ENCODE measurements at regions not wholly inside any gene's neighbourhood (a gene's known extent, or its start where the extent isn't known, plus 50 kb on each side); places are given as distances from the start of the nearest gene placed in this dataset.

GRCh38 chr2:145597006-145597405 lies 1077.1 kb upstream of the ZEB2 start:
- Histone ChIP-seq H3K27me3 (ENCODE audit: control insufficient read depth, insufficient read depth, low read length) (no peaks in the 10 kb centered on the region), H3K4me2 (ENCODE audit: extremely low read depth, insufficient read depth, low read length) (no peak overlapping the region), H3K36me3 (ENCODE audit: control insufficient read depth, insufficient read depth, low read length) (no peaks in the 10 kb centered on the region), H3K27ac (ENCODE audit: insufficient read depth, low read length) (no peak overlapping the region), H3K9me3 (ENCODE audit: control insufficient read depth, insufficient read depth, low read depth, low read length) (no peaks in the 10 kb centered on the region), H3K79me2 (ENCODE audit: control insufficient read depth, insufficient read depth, low read length) (no peaks in the 10 kb centered on the region), H2AFZ (ENCODE audit: low read length) (no peak overlapping the region), H4K20me1 (ENCODE audit: control insufficient read depth, extremely low read depth, insufficient read depth, low read length) (no peaks in the 10 kb centered on the region), H3K4me3 (replicated peaks in 1 of 4; ENCODE audit: control extremely low read depth in 1 of 4, insufficient read depth in 1 of 4, low read depth in 3 of 4, low read length in 4 of 4) (no peak overlapping the region), H3K9ac (ENCODE audit: insufficient read depth, low read length) (no peak overlapping the region), H3K4me1 (ENCODE audit: control insufficient read depth, extremely low read depth, insufficient read depth, low read length) (peaks cover 9% of the 10 kb centered on the region)
- TF ChIP-seq EZH2 (IDR thresholded peaks at IDR 0.05; ENCODE audit: low read length, missing control alignments) (no peak), CTCF (conservative IDR thresholded peaks at IDR 0.05 in 1 of 2, IDR thresholded peaks at IDR 0.05 in 1 of 2; ENCODE audit: low read depth in 1 of 2, low read length in 2 of 2) (no peak)
- DNase-seq (ENCODE audit: low read depth in 2 of 2) = peak in 1 of 2 donors; percentile 36

GRCh38 chr2:145596416-145596815 lies 1076.5 kb upstream of the ZEB2 start:
- H3K4me3 ChIP-seq (replicated peaks in 1 of 4; ENCODE audit: control extremely low read depth in 1 of 4, insufficient read depth in 1 of 4, low read depth in 3 of 4, low read length in 4 of 4) = no peak overlapping the region
- H3K79me2 ChIP-seq (ENCODE audit: control insufficient read depth, insufficient read depth, low read length) = no peaks in the 10 kb centered on the region
- H3K27me3 ChIP-seq (ENCODE audit: control insufficient read depth, insufficient read depth, low read length) = no peaks in the 10 kb centered on the region
- H3K4me1 ChIP-seq (ENCODE audit: control insufficient read depth, extremely low read depth, insufficient read depth, low read length) = peaks cover 7% of the 10 kb centered on the region
- TF ChIP-seq EZH2 (IDR thresholded peaks at IDR 0.05; ENCODE audit: low read length, missing control alignments) (no peak), CTCF (conservative IDR thresholded peaks at IDR 0.05 in 1 of 2, IDR thresholded peaks at IDR 0.05 in 1 of 2; ENCODE audit: low read depth in 1 of 2, low read length in 2 of 2) (no peak)
- H3K4me2 ChIP-seq (ENCODE audit: extremely low read depth, insufficient read depth, low read length) = no peak overlapping the region
- no peaks in the 10 kb centered on the region for H4K20me1 ChIP-seq (ENCODE audit: control insufficient read depth, extremely low read depth, insufficient read depth, low read length)
- H3K9me3 ChIP-seq (ENCODE audit: control insufficient read depth, insufficient read depth, low read depth, low read length) = no peaks in the 10 kb centered on the region
- no peak for DNase-seq (ENCODE audit: low read depth in 2 of 2)
- no peak overlapping the region for H3K27ac ChIP-seq (ENCODE audit: insufficient read depth, low read length)
- H3K36me3 ChIP-seq (ENCODE audit: control insufficient read depth, insufficient read depth, low read length) = no peaks in the 10 kb centered on the region
- no peak overlapping the region for H3K9ac ChIP-seq (ENCODE audit: insufficient read depth, low read length)
- H2AFZ ChIP-seq (ENCODE audit: low read length) = no peak overlapping the region

- Histone ChIP-seq H3K27me3 (ENCODE audit: control insufficient read depth, insufficient read depth, low read length) (no peaks in the 10 kb centered on the region), H3K9ac (ENCODE audit: insufficient read depth, low read length) (no peak overlapping the region), H3K4me2 (ENCODE audit: extremely low read depth, insufficient read depth, low read length) (no peak overlapping the region), H3K36me3 (ENCODE audit: control insufficient read depth, insufficient read depth, low read length) (no peaks in the 10 kb centered on the region), H2AFZ (ENCODE audit: low read length) (no peak overlapping the region), H4K20me1 (ENCODE audit: control insufficient read depth, extremely low read depth, insufficient read depth, low read length) (no peaks in the 10 kb centered on the region), H3K27ac (ENCODE audit: insufficient read depth, low read length) (no peak overlapping the region), H3K4me3 (replicated peaks in 1 of 4; ENCODE audit: control extremely low read depth in 1 of 4, insufficient read depth in 1 of 4, low read depth in 3 of 4, low read length in 4 of 4) (no peak overlapping the region), H3K9me3 (ENCODE audit: control insufficient read depth, insufficient read depth, low read depth, low read length) (no peaks in the 10 kb centered on the region), H3K4me1 (ENCODE audit: control insufficient read depth, extremely low read depth, insufficient read depth, low read length) (peaks cover 3% of the 10 kb centered on the region), H3K79me2 (ENCODE audit: control insufficient read depth, insufficient read depth, low read length) (no peaks in the 10 kb centered on the region)
- no peak for TF ChIP-seq CTCF (conservative IDR thresholded peaks at IDR 0.05 in 1 of 2, IDR thresholded peaks at IDR 0.05 in 1 of 2; ENCODE audit: low read depth in 1 of 2, low read length in 2 of 2)
- no peak for TF ChIP-seq EZH2 (IDR thresholded peaks at IDR 0.05; ENCODE audit: low read length, missing control alignments)
- DNase-seq (ENCODE audit: low read depth in 2 of 2) = peak in 1 of 2 donors; percentile 40
Measured at GRCh38 chr2:145595296-145595695, 1075.4 kb upstream of the ZEB2 start.

All from fibroblast of lung (primary cell).